DMS53 treated with DMSO at 0.1 percent for 48 hours (cell line): ENCODE measurements at regions not wholly inside any gene's neighbourhood (a gene's known extent, or its start where the extent isn't known, plus 50 kb on each side); places are given as distances from the start of the nearest gene placed in this dataset.
"Not testable (repeated sequence)": the region's sequence is repeated elsewhere in the genome, so short reads cannot be mapped to it uniquely, and the experiment has no call there.

Source experiments
- DNase-seq: peaks from one replicate; lab custom pipeline; 2025; ENCODE audit not compliant: unreplicated experiment; lab: John Stamatoyannopoulos, UW

DNA sequence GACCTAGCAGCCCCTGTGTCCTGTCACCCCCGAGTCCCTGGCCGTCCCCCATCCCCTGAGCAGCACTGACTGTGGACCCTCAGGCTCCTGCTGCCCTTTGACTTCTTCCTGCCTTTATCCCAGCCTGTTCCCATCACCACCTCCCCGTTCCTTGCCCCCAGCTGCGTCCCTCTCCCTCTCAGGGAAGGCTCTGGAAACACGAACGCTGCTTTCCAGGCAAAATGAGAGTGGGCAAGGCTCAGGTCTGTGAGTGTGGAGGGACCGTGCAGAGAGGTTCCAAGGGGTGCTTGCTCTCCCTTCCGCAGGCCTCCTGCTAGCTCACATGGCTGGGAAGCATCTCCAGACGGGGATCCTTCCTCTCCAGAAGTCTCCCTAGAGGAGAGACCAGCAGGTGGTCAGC, 501.8 kb upstream of the SALL3 start:
- DNase-seq, result no peak

DNA sequence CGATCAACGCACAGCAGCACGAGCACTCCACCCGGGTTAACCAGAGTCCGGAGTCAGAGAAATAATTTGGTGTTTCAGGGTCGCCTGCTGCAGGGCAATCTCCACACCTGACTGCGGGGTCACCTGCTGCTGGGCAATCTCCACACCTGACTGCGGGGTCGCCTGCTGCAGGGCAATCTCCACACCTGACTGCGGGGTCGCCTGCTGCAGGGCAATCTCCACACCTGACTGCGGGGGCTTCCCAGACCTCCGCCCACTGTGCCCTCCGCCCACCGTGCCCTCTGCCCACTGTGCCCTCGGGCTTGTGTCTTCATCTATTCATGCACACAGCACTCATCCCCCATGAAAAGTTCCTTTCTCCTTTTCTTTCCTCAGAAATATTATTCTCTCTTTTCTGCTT, 500.2 kb upstream of the SALL3 start:
- DNase-seq, result no peak

DNA sequence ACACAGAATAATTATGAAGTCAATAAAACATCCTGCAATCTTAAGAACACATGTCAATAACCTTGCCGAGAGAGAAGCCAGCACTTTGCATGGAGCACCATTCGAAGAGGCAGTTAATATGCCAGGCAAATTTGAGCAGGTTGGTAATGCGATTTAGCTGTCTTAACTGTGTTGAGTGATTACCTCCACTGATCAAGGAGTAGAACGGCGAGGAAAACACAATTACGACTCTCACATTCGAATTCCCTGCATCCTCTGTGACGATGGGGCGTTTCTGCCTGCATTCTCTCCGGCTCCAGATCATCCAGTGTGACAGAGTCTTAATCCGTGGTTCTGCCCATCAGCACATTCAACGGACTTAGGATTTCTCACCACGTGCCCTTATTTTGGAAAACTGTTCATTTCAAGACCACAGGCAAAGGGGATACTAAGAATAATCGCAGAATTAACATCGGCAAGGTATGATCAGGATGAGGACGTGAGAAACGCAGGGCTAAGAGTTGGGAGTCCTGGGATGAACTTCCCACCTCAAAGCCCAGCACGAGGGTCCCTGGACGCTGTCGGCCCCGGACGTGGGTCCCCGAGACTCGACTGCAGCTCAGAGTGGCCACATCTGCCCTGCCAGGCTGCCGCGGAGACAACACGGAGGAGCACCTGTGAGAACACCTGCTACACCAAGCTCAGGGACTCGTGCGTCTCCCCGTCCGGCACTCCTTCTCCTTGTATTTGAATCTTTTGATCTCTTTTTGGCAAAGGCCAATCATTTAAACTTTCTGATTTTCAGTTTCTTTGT, 499.2 kb upstream of the SALL3 start:
- DNase-seq, result no peak

GRCh38 chr18:78482378-78482777, 497.2 kb upstream of the SALL3 start:
- no peak for DNase-seq

DNA sequence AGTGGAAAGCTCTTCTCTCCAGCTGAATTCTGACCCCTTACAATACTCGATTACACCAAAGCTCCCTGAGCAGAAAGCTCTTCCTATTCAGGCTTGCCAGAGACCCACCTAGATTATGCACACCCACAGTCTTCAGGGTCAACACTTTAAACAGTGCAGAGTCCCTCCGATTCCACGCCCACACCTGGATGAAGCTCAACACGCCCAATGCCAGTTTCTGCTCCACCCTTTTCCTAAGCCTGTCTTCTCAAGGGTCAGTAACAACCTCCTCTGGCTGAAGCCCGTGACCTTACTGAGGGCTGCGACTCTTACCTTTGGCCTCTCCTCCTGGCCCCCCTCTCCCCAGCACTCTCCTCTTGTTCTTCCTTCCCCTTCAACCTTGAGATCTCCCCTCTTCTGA, 492.0 kb upstream of the SALL3 start:
- DNase-seq, result no peak

GRCh38 chr18:78492064-78492812, 487.4 kb upstream of the SALL3 start:
- DNase-seq, result no peak

DNA sequence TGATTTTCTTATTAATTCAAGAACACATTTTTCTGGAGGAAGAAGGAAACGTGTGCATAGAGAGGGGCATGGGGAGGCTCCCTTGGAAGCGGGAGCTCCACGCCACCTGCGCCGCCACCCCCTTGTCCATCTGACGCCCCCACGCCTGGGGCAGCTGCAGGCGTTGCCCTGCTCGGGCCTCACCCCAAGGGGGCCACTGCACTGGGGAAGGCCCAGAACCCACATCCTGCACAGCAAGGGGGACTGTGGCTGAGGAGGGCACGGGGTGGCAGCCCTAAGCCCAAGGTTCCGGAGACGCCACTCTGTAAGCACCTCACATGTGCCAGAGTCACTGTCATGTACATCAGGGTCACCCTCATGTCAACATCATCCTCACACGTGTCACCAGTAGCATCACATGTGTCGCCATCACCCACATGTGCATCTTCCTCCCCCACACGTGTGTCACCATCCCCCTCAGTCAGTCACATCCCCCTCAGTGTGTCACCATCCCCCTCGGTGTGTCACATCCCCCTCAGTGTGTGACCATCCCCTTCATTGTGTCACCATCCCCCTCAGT, 486.7 kb upstream of the SALL3 start:
- no peak for DNase-seq

DNA sequence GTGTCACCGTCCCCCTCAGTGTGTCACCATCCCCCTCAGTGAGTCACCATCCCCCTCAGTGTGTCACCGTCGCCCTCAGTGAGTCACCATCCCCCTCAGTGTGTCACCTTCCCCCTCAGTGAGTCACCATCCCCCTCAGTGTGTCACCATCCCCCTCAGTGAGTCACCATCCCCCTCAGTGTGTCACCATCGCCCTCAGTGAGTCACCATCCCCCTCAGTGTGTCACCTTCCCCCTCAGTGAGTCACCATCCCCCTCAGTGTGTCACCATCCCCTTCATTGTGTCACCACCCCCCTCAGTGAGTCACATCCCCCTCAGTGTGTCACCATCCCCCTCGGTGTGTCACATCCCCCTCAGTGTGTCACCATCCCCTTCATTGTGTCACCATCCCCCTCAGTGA, 486.1 kb upstream of the SALL3 start:
- DNase-seq, result not testable (repeated sequence)

DNA sequence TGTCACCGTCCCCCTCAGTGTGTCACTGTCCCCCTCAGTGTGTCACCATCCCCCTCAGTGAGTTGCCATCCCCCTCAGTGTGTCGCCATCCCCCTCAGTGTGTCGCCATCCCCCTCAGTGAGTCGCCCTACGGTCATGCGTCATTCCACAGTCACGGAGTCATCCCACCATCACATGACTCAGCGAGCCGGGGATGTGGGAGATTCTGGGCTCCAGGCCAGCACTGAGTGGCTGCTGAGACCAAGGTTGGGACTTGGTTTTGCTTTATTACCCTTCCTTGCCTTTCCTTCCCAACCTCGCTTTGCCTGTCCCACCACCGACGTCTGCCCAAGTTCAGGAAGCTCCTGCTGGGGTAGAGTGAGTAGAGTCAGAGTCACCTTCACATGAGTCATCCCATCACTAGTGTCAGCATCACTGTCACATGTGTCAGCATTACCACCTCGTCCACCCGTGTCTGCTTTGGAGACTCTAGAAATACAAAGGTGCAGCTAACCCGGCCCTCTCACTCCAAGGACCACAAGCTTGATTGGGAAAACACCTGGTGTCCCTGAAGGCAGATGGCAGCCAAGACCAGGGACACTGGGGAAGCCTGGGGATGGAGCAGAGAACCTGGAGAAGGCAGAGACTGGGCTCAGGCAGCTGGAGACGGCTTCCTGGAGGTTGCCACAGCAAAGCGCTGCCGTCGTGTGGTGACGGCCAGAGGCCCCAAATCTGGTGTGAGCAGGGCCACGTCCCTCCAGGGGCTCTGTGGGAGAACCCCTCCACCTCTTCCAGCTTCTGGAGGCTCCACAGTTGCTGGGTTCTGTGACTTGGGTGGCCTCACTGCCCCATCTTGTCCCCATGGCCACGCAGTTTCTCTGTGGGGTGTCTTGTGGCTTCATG, 485.2 kb upstream of the SALL3 start:
- DNase-seq, result no peak

DNA sequence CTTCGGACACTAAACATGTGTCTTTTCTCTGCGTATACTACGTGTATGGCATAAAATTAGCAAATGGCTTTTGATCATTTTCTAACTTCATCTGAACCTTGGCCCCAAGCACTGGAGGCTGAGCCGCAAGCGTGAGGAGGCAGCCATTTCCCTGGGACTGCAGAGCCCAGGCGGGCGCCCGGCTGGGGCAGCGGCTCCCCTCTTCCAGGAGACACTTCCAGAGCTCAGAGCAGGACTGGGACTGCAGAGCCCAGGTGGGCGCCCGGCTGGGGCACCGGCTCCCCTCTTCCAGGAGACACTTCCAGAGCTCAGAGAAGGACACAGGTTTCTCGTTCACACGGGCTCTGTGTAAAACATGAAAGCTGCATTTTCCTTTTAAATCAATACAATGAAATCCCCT, 484.1 kb upstream of the SALL3 start:
- DNase-seq, result no peak

DNA sequence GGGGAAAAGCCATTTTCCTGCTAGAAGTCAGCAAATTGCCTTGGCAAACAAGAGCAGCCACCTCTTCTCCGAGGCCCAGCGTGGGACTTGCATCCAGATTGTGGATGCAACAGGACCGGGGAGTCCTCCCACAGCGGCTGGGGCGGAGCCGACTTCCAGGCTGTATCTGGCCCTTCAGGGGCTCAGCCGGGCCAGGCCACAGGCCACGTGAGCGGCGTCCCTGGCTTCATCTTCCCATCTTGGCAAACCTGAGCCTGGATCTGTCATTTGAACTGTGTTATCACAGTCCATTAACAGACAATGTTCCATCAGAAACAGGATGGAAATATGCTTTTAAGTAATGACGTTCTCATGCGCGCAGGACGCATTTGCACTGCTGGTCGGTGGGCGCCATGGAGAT, 483.5 kb upstream of the SALL3 start:
- no peak for DNase-seq

GRCh38 chr18:78497641-78498040, 482.0 kb upstream of the SALL3 start:
- DNase-seq, result no peak

DNA sequence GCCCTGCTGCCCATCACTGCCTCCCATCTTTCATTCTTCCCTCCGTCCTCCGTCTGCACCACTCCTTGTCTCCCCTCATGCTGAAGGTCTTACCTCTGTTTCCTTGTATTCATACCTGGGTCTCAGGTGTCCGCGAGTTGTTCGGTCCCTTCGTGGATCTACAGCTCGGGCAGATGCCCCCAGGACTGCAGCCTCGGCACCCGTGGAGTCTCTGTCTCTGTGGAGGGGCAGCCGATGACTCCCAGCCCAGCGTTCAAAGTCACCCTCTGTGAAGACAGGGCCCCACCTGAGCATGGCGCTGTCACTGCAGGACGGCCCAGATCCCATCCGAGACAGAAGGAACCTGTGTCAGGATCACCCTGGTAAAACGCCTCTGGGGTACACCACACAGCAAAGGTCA, 480.0 kb upstream of the SALL3 start:
- DNase-seq, result no peak

DNA sequence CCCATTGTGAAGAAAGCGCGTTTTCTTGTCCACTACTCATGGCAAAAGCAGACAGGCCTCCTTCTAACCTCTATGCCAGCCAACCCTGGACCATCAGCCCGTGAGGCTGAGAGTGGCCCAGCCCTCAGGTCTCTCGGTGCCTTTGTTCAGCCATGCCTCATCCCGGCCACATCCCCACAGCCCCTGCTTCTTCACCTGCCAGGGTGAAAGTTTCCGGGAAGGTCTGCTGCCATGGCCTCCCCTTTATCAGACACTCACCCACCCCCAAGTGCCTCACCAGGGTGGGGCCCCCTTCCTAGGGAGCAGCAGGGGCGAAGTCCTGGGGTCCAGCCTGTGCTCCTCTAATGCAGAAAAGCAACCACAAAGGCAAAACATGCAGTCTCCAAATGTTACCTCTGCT, 478.4 kb upstream of the SALL3 start:
- no peak for DNase-seq

- DNase-seq, result no peak
Measured at GRCh38 chr18:78503129-78503528, 476.5 kb upstream of the SALL3 start.

GRCh38 chr18:78505851-78506461, 473.7 kb upstream of the SALL3 start:
- DNase-seq, result no peak

DNA sequence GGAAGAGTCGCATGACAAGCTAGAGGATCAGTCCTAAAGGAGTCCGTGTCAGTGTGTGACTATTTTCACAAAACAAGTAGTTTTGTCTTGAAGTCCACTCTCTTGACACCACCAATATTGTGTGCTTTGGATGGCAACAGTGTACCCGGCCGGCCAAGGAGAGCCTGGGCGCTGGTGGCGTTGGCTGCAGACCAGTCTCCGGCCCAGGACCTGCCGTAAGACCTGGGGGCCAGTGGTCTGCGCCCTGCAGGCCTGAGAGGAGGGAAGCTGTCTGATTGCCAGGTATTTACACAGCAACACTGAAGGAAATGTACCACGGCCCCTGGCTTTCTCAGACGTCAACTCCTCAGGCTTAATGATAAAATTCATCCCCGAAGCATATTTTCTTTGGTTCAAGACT, 472.4 kb upstream of the SALL3 start:
- no peak for DNase-seq

- not testable (repeated sequence) for DNase-seq
Measured at GRCh38 chr18:78508228-78508824, 471.3 kb upstream of the SALL3 start.

GRCh38 chr18:78510091-78510490, 469.5 kb upstream of the SALL3 start:
- no peak for DNase-seq

DNA sequence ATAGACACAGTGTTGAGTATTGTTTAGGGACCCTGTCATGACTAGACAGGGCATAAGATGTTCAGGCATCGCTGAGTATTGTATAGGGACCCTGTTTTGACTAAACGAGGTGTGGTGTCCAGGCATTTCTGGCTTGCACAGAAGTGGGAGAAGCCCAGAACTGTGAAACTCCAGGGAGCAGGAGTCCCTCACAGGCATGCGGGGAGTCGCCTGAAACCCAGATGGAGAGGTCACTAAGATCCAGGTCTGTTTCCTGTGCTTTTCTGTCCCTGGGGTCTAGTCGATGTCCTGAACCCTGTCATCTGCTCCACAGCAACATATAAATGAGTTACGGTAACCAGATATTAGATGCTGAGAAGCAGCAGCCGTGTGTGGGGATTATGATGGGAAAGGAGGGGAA, 469.0 kb upstream of the SALL3 start:
- DNase-seq, result no peak
